Glomerular endothelial cell (primary cell): ENCODE measurements at regions not wholly inside any gene's neighbourhood (a gene's known extent, or its start where the extent isn't known, plus 50 kb on each side); places are given as distances from the start of the nearest gene placed in this dataset.
"Not testable (repeated sequence)": the region's sequence is repeated elsewhere in the genome, so short reads cannot be mapped to it uniquely, and the experiment has no call there.

Experiments
- DNase-seq: peaks from one replicate; pipeline ENCODE4 v3.0.0-alpha.2; 2011; ENCODE audit warnings: low read depth, low spot score; ENCODE audit errors: extremely low read depth

DNA sequence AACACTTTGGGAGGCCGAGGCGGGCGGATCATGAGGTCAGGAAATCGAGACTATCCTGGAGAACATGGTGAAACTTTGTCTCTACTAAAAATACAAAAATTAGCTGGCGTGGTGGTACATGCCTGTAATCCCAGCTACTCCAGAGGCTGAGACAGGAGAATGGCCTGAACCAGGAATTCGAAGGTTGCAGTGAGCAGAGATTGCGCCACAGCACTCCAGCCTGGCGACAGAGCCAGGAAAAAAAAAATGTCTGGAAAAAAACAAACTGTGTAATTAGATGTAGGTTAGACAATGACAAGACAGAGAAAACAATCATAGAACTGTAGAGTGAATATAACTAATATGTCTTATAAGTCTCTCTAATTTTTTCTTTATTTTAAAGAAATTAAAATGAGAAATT lies 1002.5 kb upstream of the LCORL start:
- no peak for DNase-seq

DNA sequence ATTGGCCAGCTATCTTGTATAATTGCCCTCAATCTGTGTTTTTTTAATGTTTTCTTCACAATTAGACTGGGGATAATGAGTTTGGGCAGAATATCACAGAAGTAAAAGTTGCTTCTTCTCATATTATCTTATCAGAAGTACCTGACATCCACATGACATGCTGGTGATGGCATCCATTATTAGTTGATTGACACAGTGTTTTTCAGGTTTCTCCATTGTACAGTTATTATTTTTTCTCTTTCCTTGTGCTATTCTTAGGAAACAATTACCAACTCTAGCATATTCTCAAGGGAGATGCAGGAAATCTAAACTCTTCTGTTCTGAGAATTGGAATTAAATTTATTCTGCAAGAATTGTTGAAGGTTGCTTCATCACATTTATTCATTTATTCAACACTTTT lies 1000.1 kb upstream of the LCORL start:
- DNase-seq = no peak

DNA sequence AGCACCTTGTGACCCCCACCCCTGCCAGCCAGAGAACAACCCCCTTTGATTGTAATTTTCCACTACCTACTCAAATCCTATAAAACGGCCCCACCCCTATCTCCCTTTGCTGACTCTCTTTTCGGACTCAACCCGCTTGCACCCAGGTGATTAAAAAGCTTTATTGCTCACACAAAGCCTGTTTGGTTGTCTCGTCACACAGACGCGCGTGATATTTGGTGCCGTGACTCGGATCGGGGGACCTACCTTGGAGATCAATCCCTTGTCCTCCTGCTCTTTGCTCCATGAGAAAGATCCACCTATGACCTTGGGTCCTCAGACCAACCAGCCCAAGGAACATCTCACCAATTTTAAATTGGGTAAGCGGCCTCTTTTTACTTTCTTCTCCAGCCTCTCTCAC lies 995.0 kb upstream of the LCORL start:
- not testable (repeated sequence) for DNase-seq

DNA sequence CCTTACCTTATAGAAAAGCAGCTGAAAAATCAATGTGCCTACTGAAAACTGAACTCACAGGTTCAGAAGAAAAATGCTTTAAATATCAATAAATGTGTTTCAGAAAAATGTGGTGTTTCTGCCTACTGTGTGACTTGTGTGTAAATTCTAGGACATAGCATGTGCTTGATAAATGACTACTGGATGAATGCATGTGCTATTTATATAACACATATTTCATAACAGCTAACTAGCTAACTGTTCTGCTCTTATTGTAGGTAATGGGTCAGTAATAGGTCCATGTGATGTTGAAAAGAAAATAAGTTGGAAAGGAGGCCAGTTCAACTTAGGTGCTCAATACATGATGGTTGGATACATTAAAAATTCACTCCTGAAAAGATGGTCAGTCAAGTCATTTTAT lies 993.0 kb upstream of the LCORL start:
- no peak for DNase-seq

DNA sequence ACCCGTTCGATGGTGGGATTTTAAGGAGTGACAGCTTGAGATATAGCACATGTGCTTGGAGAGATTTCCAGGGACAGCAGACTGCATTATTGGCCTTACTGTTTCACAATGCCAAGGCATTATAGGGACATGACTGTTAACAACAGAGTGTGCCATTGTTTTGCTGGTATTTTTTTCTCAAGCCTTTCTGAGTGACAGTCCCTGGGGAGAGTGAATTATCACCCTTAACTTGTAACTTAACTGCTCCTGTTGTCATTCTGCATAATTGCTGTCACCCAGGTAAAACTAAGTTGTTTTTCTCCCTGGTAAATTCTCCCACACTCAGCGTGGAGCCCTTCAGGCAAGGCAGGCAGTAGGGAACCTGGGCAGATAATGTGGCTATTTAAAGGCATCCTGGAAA lies 989.2 kb upstream of the LCORL start:
- no peak for DNase-seq

DNA sequence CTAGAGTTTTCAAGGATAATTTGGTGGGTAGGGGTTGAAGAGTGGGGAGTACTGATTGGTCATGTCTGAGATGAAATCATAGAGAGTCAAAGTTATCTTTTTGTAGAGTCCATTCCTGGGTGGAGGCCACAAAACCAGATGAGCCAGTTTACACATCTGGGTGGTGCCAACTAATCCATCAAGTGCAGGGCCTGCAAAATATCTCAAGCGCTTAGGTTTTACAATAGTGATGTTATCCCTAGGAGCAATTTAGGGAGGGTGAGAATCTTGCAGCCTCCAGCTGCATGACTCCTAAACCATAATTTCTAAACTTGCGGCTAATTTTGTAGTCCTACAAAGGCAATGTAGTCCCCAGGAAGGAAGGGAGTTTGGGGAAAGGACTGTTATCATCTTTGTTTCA lies 988.3 kb upstream of the LCORL start:
- no peak for DNase-seq

DNA sequence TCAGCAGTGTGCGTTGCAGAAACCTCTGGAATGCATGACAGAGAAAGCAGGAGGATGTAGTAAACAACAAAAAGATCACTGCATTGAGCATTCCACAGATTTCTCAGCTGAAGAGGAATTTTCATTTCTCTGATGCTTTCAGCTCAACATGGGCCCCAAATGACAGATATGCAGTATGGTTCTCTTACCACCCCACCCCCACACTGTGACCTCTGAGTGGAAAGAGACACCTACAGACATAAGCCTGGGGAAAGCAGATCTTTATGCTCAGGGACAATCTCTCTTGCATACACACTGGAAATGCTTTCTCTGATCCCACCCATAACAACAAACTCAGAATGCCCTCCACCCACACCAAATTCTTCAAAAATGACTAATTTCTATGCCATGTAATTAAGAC lies 983.7 kb upstream of the LCORL start:
- no peak for DNase-seq

DNA sequence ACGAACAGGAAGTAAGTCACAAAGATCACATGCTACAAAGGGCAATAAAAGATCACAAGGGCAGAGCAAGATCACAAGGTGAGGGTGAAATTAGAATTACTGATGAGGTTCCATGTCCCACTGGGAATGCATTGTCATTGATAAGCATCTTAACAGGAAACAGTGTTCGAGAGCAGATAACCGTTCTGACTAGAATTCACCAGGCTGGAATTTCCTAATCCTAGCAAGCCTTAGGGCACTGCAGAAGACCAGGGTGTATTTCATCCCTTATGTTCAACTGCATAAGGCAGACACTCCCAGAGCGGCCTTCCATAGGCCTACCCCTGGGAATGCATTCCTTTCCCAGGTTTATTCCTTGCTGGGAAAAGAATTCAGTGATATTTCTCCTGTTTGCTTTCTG lies 980.6 kb upstream of the LCORL start:
- no peak for DNase-seq

DNA sequence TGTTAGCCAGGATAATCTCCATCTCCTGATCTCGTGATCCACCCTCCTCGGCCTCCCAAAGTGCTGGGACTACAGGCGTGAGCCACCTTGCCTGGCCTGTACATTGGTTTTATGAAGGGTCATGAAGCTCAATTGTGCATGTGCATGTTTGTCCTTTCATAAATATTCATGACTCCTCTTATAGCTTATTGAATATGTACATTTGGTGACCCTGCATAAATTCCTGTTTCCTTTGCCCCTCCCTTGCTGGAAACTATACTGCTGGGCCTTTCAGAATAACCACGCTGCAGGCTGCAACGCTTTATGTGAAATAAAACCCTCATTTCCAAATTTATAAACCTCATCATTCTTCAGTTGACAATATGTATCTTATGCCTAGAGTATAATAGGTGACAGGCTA lies 978.0 kb upstream of the LCORL start:
- no peak for DNase-seq

DNA sequence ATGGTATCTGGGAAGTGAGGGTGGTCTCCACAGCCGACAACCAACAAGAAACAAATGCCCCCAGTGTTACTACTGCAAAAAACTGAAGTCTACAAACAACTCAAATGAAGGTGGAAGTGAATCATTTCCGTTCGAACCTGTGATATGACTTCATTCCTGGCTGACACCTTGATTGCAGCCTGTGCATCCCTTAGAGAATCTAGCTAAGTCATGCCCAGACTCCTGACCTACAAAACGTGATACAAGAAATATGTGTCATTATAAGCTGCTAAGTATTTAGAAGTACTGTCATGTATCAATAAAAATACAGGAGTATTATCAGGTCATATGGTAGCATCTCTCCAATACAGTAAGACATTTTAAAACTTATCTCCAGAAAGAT lies 959.7 kb upstream of the LCORL start:
- no peak for DNase-seq

DNA sequence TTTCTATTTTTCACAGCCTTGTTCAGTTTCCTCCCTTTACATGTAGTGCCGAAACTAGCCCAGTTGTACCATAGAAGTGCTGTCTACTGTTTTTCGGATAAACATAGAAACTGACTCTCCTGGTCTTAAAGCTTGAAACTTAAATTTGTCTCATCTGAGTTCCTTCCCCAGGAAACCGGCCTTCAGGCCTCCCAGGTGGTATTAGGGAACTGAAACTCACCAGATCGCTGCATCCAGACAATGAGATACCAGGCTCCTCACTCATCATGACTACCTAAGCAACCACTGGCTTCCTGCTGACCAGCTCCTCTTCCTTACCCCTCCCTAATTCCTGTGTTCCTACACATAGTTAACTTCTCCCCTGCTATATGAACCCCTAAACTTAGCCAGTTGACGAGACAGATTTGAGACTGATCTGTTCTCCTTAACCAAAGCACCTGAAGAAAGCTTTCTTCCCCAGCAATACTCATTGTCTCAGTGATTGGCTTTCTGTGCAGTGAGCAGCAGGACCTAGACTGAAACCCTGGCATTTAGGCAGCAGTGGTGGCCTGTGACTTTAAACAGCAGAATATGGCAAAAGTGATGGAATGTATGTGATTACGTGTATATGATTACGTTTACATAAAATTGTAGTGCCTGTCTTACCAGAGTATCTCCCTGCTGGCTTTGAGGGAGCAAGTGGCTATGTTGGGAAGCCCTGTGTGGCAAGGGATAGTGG lies 959.1 kb upstream of the LCORL start:
- no peak for DNase-seq

DNA sequence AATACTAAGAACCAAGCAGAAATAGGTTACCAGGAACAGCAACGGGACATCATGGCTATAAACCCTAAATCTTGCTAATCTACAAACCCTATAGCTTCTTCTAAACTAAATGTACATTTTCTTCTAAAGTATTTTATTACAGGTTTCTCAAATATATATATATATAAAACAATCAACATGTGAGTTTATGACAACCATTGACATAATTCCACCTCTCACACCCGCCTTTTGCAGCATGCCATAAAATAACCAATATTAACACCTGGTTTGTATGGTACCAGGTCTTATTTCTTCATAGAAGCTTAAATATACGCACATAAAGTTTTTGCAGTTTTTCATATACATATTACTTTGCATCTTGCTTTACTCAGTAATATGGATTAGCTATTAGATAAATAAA lies 955.3 kb upstream of the LCORL start:
- no peak for DNase-seq

DNA sequence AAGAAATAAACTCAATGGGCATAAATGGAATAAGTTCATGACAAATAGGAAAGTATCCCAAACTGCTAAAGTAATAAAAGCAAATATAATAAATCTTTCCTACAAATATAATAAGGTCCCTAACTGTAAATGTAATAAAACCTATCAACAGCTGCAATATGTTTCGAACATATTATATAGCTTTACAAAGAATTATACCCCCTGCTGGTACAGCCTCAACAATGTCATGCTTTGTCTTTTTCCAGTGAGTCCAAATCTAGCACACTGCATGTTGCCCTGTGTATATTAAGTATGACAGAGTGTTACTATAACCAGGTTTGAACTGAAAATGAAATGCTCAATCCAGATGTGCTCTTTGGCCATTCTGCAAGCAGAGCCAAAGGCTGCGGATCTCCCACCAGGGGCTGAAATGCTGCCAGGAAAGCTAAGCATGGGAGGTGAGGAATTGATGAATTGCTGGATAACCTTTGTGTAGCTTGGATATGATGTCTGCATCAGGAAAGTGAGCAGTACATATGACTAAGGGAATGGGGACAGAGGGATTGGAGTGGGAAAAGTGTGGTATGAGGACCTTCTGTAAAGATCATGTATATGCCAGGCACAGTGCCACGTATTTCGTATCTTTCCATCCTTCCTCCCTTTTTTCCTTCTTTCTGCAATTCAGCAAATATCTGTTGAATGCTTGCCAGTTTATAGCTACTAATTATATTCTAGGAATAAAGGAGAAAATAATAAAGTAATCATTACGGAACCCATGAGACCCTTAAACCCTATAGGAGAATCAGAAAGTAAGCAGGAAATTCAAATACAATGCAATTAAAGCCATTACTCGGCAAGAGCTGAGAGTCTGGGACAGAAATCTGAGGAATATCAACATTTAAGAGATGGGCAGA lies 954.6 kb upstream of the LCORL start:
- no peak for DNase-seq

DNA sequence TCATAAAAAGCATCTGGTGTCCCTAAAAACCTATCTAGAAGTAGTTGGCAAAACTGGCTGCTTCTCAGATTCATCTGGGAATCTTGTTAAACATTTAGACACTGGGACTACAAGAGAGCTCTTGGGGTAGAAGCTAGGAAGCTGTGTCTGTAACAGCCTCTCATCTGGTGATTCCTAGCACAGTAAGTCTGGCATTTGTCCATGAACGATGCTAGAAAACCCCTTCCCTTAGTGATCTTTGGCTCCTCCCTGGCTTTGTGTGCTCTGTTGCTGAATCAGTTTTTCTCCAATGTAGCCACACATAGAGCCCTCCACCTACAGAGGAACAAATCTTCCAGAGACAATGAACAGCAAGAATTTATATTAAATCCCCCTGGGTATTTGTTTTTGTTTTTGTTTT lies 951.7 kb upstream of the LCORL start:
- no peak for DNase-seq

DNA sequence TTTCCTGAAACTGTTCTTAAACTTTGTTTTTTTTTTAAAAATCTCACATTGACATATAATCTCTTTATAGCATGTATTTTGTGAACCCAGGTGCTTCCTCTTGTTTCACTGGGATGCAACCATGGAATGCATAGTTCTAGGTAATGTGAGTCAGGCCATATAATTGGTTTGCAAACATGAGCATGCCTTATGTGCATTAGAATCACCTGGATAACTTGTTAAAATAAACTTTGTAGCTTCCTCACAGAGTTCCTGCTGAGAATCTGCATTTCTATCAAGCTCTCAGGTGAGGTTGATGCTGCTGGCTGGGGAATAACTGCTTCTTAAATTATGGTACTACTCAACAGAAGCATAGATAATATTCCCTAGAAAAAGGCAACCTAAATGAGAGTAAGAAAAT lies 940.3 kb upstream of the LCORL start:
- no peak for DNase-seq

DNA sequence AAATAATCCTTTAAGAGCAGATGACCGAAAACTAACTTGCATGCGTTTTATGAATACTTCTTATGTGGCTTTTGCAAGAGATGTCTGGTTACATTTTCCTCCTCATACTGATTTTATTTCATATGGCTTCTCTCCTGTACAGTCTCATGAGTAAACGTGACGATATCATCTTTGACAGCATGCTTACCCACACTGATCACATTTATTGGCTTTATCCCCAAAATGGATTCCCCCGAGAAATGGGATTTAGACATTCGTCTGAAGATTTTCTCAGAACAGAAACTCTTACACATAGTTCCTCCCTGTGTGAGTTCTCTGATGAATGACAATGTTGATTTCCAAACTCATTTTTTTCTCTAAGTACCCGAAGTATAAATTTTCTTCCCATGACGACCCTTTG lies 939.7 kb upstream of the LCORL start:
- no peak for DNase-seq

DNA sequence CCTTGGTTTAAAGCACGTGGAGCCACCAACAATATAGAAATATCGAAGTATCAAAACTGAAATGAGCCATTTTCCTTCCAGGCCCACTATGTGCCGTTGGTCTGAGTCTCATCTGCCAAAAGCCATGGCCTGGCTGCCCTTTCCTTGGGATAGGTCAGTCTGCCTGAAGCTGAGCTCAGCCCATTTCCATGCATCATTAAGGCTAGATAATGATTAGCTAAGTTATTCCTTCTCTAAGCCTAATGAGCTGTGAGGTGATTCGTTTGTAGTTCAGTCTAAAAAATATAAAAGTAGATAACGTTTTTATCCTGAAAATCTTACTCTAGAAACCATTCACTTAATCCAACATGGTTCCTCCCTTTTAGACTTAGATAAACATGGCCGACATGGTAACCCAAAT lies 936.2 kb upstream of the LCORL start:
- DNase-seq = no peak

DNA sequence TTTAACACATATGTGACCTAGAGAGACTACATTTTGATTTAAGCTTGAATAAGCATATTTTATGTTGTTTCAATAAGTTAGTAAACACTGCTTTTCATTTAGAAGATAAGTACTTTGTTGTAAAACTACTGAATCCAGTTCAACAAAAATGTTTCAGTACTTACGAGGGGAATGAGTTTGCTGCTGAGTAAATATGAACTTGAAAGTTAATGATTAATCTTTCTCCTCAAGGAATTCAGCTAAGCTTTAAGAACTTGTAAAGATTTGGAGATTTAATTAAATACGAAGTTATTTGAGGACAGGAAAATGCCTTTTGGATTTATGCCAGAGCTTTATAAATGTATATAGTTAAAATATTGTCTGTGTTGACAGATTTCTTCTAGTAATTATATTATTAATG lies 933.0 kb upstream of the LCORL start:
- DNase-seq = no peak

DNA sequence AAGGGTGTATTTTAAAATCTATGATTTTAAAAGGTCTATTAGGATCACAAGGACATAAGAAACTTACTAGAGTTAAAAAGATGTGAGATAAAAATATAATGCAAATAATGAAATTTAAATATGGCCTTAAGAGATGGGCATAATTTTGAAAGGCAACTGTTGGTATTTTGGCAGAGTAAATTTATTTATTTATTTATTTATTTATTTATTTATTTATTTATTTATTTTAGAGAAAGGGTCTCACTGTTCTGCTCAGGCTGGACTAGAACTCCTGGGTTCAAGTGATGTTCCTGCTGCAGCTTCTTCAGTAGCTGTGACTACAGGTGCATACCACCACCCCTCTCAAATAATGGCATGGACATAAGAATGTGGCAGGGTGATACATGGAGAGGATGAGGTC lies 932.1 kb upstream of the LCORL start:
- DNase-seq = no peak

DNA sequence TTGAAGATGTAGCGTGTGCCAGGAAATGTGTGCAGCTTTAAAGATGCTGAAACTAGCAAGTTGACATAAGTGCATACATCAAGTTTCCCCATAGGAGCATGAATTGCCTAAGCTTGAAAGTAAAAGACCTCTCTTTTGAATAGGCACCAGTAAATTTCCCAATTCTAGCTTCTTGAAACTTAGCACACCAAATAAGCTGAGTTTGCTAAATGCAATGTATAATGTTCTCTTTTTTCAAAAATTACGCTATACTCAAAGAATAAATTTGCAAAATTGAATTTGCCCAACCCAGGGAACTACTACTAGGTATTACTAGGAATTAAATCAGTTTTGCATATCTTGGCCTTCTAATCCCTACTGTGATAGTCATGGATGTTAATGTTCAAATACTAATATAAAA lies 923.9 kb upstream of the LCORL start:
- no peak for DNase-seq

DNA sequence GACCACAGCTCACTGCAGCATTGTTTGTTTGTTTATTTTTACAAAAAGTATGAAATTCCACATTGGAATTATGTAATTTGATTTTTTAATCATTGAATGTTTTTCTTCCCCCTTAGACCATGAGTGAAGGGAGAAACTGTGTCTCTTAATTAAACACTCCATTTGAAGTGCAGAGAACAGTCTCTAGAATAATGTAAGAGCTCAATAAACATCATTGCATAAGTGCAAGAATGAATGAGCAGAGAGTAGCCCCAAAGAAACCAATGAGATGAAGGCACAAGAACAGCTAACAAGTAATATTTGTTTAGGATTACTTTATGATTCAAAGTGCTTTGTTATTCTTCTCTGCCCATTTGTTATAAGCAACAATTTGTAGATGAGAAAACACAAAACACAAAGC lies 921.3 kb upstream of the LCORL start:
- DNase-seq = no peak

DNA sequence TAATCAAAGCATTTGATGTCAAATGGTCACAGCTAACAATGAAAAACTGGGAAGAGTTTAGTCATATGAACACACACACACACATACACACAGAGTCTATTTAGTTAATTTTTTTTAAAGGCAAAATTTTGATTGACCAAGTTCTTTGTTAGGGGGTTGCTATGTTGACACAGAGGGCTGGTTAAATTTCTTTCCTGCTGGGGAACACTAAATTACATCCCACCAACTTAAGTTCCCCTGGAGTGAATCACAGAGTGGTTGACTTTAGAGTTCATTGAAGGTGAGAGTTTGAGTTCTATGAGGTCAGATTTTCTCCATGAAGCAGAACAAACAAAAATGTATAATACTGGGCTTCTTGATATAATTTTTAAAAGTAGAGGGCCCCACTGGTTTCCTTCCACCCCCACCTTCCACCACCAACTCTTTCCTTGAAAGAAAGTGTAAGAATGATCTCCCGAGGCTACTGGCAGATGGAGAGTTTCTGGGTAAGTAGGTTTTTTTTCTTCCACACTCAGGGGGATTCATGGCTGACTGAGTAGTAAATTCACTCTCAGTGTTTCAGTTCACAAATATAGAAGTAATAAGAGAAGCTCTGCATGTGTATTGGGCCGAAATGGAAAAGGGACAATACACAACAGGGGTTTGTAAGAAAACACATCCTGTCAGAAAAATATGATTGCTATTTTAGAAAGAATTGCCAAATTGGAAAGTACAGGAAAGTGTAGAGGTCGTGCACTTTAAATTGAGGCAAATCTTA lies 917.0 kb upstream of the LCORL start:
- no peak for DNase-seq
